Stimulated activated naive CD8-positive, alpha-beta T cell treated with anti-CD3 and anti-CD28 coated beads, Interleukin-15, Interleukin-2, amounts not matched to agents 100 U/mL and 50 U/mL, for 24 hours (primary cell): ENCODE measurements at regions not wholly inside any gene's neighbourhood (a gene's known extent, or its start where the extent isn't known, plus 50 kb on each side); places are given as distances from the start of the nearest gene placed in this dataset.
"Not testable (repeated sequence)": the region's sequence is repeated elsewhere in the genome, so short reads cannot be mapped to it uniquely, and the experiment has no call there.

Source experiments
- ATAC-seq: fragments of 150-1000 bp; cut with Tn5 transposase; one replicate; pipeline ENCODE4 v1.10.0; 2021
- DNase-seq: peaks from one replicate; pipeline ENCODE4 v3.0.0; 2021

- ATAC-seq (no peak), DNase-seq (no peak)
These were observed 90.4 kb upstream of the CHD1 start for GRCh38 chr5:99019254-99019653.

GRCh38 chr5:99010294-99010693 is 81.5 kb upstream of the CHD1 start:
- DNase-seq, result no peak

GRCh38 chr5:99008009-99008408 is 79.2 kb upstream of the CHD1 start:
- DNase-seq, ATAC-seq: not testable (repeated sequence)

More at GRCh38 chr5:99010294-99010693, 81.5 kb upstream of the CHD1 start:
- ATAC-seq, result no peak

GRCh38 chr5:99005506-99005905 is 76.7 kb upstream of the CHD1 start:
- ATAC-seq, result no peak
- DNase-seq, result no peak

- ATAC-seq, result peak; percentile 99
- no peak for DNase-seq
These were observed 76.2 kb upstream of the CHD1 start for GRCh38 chr5:99004960-99005359.

GRCh38 chr5:99000876-99001275 is 72.1 kb upstream of the CHD1 start:
- no peak for ATAC-seq
- no peak for DNase-seq

- ATAC-seq, result no peak
- no peak for DNase-seq
These were observed 71.4 kb upstream of the CHD1 start for GRCh38 chr5:99000221-99000620.

- no peak for DNase-seq
- ATAC-seq, result no peak
These were observed 70.8 kb upstream of the CHD1 start for GRCh38 chr5:98999631-99000030.

GRCh38 chr5:98997000-98997399 is 68.2 kb upstream of the CHD1 start:
- DNase-seq, result no peak
- ATAC-seq, result no peak

- ATAC-seq (no peak), DNase-seq (no peak)
These were observed 65.8 kb upstream of the CHD1 start for GRCh38 chr5:98994611-98995010.

- DNase-seq (no peak), ATAC-seq (peak; percentile 19)
These were observed 64.7 kb upstream of the CHD1 start for GRCh38 chr5:98993512-98993911.

GRCh38 chr5:98992552-98992951 is 63.7 kb upstream of the CHD1 start:
- DNase-seq (no peak), ATAC-seq (no peak)

GRCh38 chr5:98989727-98990126 is 60.9 kb upstream of the CHD1 start:
- DNase-seq (no peak), ATAC-seq (no peak)

GRCh38 chr5:98986587-98986986 is 57.8 kb upstream of the CHD1 start:
- ATAC-seq, result no peak
- DNase-seq, result no peak

- DNase-seq (no peak), ATAC-seq (no peak)
These were observed 54.1 kb upstream of the CHD1 start for GRCh38 chr5:98982880-98983279.
